IMR-90 (cell line): ENCODE measurements at regions not wholly inside any gene's neighbourhood (a gene's known extent, or its start where the extent isn't known, plus 50 kb on each side); places are given as distances from the start of the nearest gene placed in this dataset.

Experiments
- ATAC-seq: fragments of 200-7000 bp; cut with Tn5 transposase; 2 replicates; pipeline ENCODE4 v1.9.1; 2020; ENCODE audit warnings: low read depth, mild to moderate bottlenecking, moderate library complexity
- BruUV-seq: library from RNA; stranded (reverse); fragments of 400-500 nt; replicated peaks from 2 replicates; lab custom pipeline; 2021; lab: Mats Ljungman, UMichigan
- CTCF ChIA-PET: fragments of 300-600 bp; formaldehyde crosslinking; extraction: SDS; loops from one replicate; lab custom pipeline; 2021; ENCODE audit warnings: antibody characterized with exemption; lab: Yijun Ruan, JAX
- POLR2A ChIA-PET: fragments of 300-600 bp; sonication (Branson Sonifier 250); formaldehyde crosslinking; loops from one replicate; lab custom pipeline; 2022; ENCODE audit warnings: antibody characterized with exemption; ENCODE audit not compliant: unreplicated experiment; lab: Charles Lee
- DNase-seq: peaks from one replicate; pipeline ENCODE4 v3.0.0; 2013
- H2AFZ ChIP-seq: replicated peaks from 2 replicates; pipeline ENCODE3; 2013; ENCODE audit warnings: low read length, mild to moderate bottlenecking; ENCODE audit not compliant: poor library complexity
- H2AK5ac ChIP-seq: 2 replicates; pipeline ENCODE4 v1.6.1; 2013; ENCODE audit warnings: low read depth, low read length, inconsistent platforms
- H2AK9ac ChIP-seq: replicated peaks from 2 replicates; pipeline ENCODE3; 2013; ENCODE audit warnings: mild to moderate bottlenecking, low read depth, low read length, moderate library complexity; ENCODE audit not compliant: poor library complexity
- H2BK120ac ChIP-seq: 2 replicates; pipeline ENCODE4 v1.6.1; 2013; ENCODE audit warnings: low read depth, low read length, inconsistent platforms
- H2BK15ac ChIP-seq: 3 replicates; pipeline ENCODE4 v1.6.1; 2013; ENCODE audit warnings: low read depth, low read length, inconsistent platforms
- H2BK20ac ChIP-seq: 2 replicates; pipeline ENCODE4 v1.6.1; 2013; ENCODE audit warnings: low read depth, mild to moderate bottlenecking, inconsistent platforms, low read length, moderate library complexity
- H2BK5ac ChIP-seq: 2 replicates; pipeline ENCODE4 v1.6.1; 2013; ENCODE audit warnings: mild to moderate bottlenecking, low read depth, low read length, inconsistent platforms; ENCODE audit not compliant: poor library complexity, severe bottlenecking
- H3K14ac ChIP-seq: replicated peaks from 2 replicates; pipeline ENCODE4 v1.6.1; 2013; ENCODE audit warnings: low read depth, low read length, inconsistent platforms
- H3K18ac ChIP-seq: 2 replicates; pipeline ENCODE4 v1.6.1; 2013; ENCODE audit warnings: low read depth, low read length, control low read depth
- H3K23ac ChIP-seq: 2 replicates; pipeline ENCODE4 v1.6.1; 2013; ENCODE audit warnings: low read depth, low read length, inconsistent platforms
- H3K27ac ChIP-seq: 2 replicates; pipeline ENCODE4 v1.5.1; 2013; ENCODE audit warnings: mild to moderate bottlenecking, control low read depth, low read length; ENCODE audit not compliant: insufficient read depth
- H3K27me3 ChIP-seq: 2 replicates; pipeline ENCODE4 v1.6.1; 2013; ENCODE audit warnings: low read length; ENCODE audit not compliant: control insufficient read depth, insufficient read depth
- H3K36me3 ChIP-seq: 2 replicates; pipeline ENCODE4 v1.6.1; 2013; ENCODE audit warnings: low read length, mixed read lengths; ENCODE audit not compliant: control insufficient read depth, insufficient read depth
- H3K4ac ChIP-seq: 2 replicates; pipeline ENCODE4 v1.6.1; 2013; ENCODE audit warnings: low read depth, low read length, inconsistent platforms
- H3K4me1 ChIP-seq: 2 replicates; pipeline ENCODE4 v1.6.1; 2013; ENCODE audit warnings: low read length, mixed read lengths; ENCODE audit not compliant: control insufficient read depth, insufficient read depth
- H3K4me2 ChIP-seq: 2 replicates; pipeline ENCODE4 v1.6.1; 2013; ENCODE audit warnings: low read depth, mild to moderate bottlenecking, control low read depth, low read length, moderate library complexity
- H3K4me3 ChIP-seq: 2 replicates; pipeline ENCODE4 v1.5.1; 2013; ENCODE audit warnings: low read depth, mild to moderate bottlenecking, control low read depth, low read length, moderate library complexity; ENCODE audit not compliant: insufficient read depth
- H3K56ac ChIP-seq: 2 replicates; pipeline ENCODE4 v1.6.1; 2013; ENCODE audit warnings: low read length, inconsistent platforms; ENCODE audit not compliant: insufficient read depth; ENCODE audit errors: extremely low read depth
- H3K79me1 ChIP-seq, 2 experiments: 2 replicates each; pipeline ENCODE4 v1.6.1; 2013; ENCODE audit warnings: low read length in 2 of 2, inconsistent platforms in 1 of 2, low read depth in 1 of 2
- H3K9ac ChIP-seq: 2 replicates; pipeline ENCODE4 v1.6.1; 2013; ENCODE audit warnings: low read depth, low read length, control low read depth
- H3K9me1 ChIP-seq: 2 replicates; pipeline ENCODE4 v1.6.1; 2013; ENCODE audit warnings: low read length, inconsistent platforms; ENCODE audit not compliant: insufficient read depth
- H3K9me3 ChIP-seq: 2 replicates; pipeline ENCODE4 v1.6.1; 2013; ENCODE audit warnings: low read length; ENCODE audit not compliant: control insufficient read depth, insufficient read depth
- H4K20me1 ChIP-seq: 2 replicates; pipeline ENCODE4 v1.6.1; 2013; ENCODE audit warnings: low read length, inconsistent platforms; ENCODE audit not compliant: insufficient read depth
- H4K5ac ChIP-seq: 2 replicates; pipeline ENCODE4 v1.6.1; 2013; ENCODE audit warnings: mild to moderate bottlenecking, low read depth, low read length, control low read depth
- H4K8ac ChIP-seq, 2 experiments: 2 replicates each; pipeline ENCODE4 v1.6.1; 2013; ENCODE audit warnings: low read depth in 2 of 2, low read length in 2 of 2, control low read depth in 1 of 2, inconsistent platforms in 1 of 2
- H4K91ac ChIP-seq: 2 replicates; pipeline ENCODE4 v1.6.1; 2013; ENCODE audit warnings: low read depth, low read length, inconsistent platforms; ENCODE audit not compliant: insufficient read depth
- MAZ ChIP-seq: IDR thresholded peaks from 2 replicates; pipeline ENCODE4 v1.6.1; 2012; ENCODE audit warnings: low read depth, mild to moderate bottlenecking, low read length, improper control_type of control experiment, moderate library complexity, borderline replicate concordance
- RFX5 ChIP-seq: IDR thresholded peaks from 2 replicates; pipeline ENCODE4 v1.8.0; 2012; ENCODE audit warnings: low read depth, mild to moderate bottlenecking, low read length, moderate library complexity
- WGBS, 2 experiments: methylation state at CpG; one replicate each; pipeline versions ENCODE4 v1.1.5 to v1.1.7; 2013; ENCODE audit warnings: missing lambda C conversion rate in 2 of 2; ENCODE audit not compliant: insufficient read length in 1 of 2; ENCODE audit errors: extremely low coverage in 2 of 2; 5-methylcytosine and 5-hydroxymethylcytosine counted together
- dilution Hi-C: fragments of 300-500 bp; cut with HindIII; formaldehyde crosslinking; loops from one replicate; pipeline ENCODE4 v1.14.3; 2018; ENCODE audit warnings: low sequenced_read_pairs; ENCODE audit not compliant: unreplicated experiment
- in situ Hi-C: fragments of 300-500 bp; cut with MboI; formaldehyde crosslinking; loops from 3 replicates; pipeline ENCODE4 v1.14.3; 2019; ENCODE audit warnings: low sequenced_read_pairs, inconsistent platforms, mixed read lengths
- intact Hi-C: fragments of 100-400 bp; cut with micrococcal nuclease; formaldehyde crosslinking; loops from 2 replicates; pipeline ENCODE4 v1.10.0; 2022
- TF ChIP-seq, protein P1 (sequence below): fragments of 150-350 bp; IDR thresholded peaks from 2 replicates; pipeline ENCODE4 v1.6.1; 2016; ENCODE audit warnings: low read depth, mild to moderate bottlenecking, low read length, moderate library complexity, borderline replicate concordance

- Histone ChIP-seq H3K18ac (no peak overlapping the region), H3K9me1 (no peaks in the 10 kb centered on the region), H3K9ac (no peak overlapping the region), H3K4ac (no peak overlapping the region), H2BK120ac (no peak overlapping the region), H4K8ac (no peak overlapping the region), H3K36me3 (no peaks in the 10 kb centered on the region), H3K27me3 (no peaks in the 10 kb centered on the region), H2BK20ac (no peak overlapping the region), H3K23ac (no peak overlapping the region), H2BK15ac (no peak overlapping the region), H3K4me3 (no peak overlapping the region), H2AFZ (no peak overlapping the region), H3K4me2 (no peak overlapping the region), H3K14ac (no peak overlapping the region), H3K9me3 (peaks cover 1% of the 10 kb centered on the region), H4K91ac (no peak overlapping the region), H3K79me1 (no peaks in the 10 kb centered on the region), H3K27ac (no peak overlapping the region), H3K56ac (no peak overlapping the region), H2AK9ac (no peak overlapping the region), H3K4me1 (no peaks in the 10 kb centered on the region), H4K20me1 (no peaks in the 10 kb centered on the region), H2BK5ac (no peak overlapping the region), H2AK5ac (no peak overlapping the region), H4K5ac (no peak overlapping the region)
- no peak for ATAC-seq
- ChIA-PET POLR2A (no interaction called here), CTCF (no interaction called here)
- intact Hi-C loops = no loop called here
- in situ Hi-C loops = no loop called here
- dilution Hi-C loops = no loop called here
- DNase-seq = no peak
- BruUV-seq = no TSS peak
- TF ChIP-seq RFX5 (no peak), MAZ (no peak)
- TF ChIP-seq, protein P1, sequence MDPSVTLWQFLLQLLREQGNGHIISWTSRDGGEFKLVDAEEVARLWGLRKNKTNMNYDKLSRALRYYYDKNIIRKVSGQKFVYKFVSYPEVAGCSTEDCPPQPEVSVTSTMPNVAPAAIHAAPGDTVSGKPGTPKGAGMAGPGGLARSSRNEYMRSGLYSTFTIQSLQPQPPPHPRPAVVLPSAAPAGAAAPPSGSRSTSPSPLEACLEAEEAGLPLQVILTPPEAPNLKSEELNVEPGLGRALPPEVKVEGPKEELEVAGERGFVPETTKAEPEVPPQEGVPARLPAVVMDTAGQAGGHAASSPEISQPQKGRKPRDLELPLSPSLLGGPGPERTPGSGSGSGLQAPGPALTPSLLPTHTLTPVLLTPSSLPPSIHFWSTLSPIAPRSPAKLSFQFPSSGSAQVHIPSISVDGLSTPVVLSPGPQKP = no peak
- 60% methylated on average over 2 of the region's 5 CpGs; no CpG with 5 or more reads in 1 of the 2 experiments for WGBS, 2 experiments
Observed at GRCh38 chr9:7974335-7974960, 174.9 kb upstream of the DMAC1 start.
